Lower leg skin (tissue), 3 donors: ENCODE measurements at regions not wholly inside any gene's neighbourhood (a gene's known extent, or its start where the extent isn't known, plus 50 kb on each side); places are given as distances from the start of the nearest gene placed in this dataset.

Experiments used
- CTCF ChIP-seq, 3 donors: fragments of 450-650 bp; IDR thresholded peaks; one replicate each; pipeline ENCODE4 v1.5.1; 2016; ENCODE audit warnings: antibody characterized with exemption in 3 of 3, mild to moderate bottlenecking in 3 of 3, moderate library complexity in 2 of 3
- POLR2A ChIP-seq, 2 donors: fragments of 450-650 bp; IDR thresholded peaks; one replicate each; pipeline ENCODE4 v1.6.1; 2016 to 2017; ENCODE audit warnings: antibody characterized with exemption in 2 of 2, mild to moderate bottlenecking in 1 of 2, moderate library complexity in 1 of 2

DNA sequence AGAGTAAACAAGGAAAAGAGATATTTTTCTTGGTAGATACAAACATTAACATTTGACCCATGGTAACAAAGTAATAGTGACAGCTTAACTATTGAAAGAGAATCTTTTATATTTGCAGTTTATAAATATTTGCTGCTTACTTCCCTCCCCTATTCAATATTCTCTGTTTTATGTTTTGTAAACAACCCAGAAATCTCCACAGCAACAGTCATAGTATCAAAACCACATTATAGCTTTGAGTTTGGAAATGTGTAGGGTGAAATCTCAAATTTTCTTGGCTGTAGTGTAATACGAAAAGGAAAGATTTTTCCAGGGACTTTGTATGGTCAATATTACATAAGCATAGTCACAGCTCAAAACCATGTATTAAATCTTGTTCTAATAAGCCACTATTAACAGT lies 511.2 kb downstream of the METTL4 start:
- TF ChIP-seq CTCF (IDR thresholded peaks at IDR 0.05) (no peak), POLR2A (IDR thresholded peaks at IDR 0.05) (no peak)
